Natural killer cell (primary cell): ENCODE measurements at regions not wholly inside any gene's neighbourhood (a gene's known extent, or its start where the extent isn't known, plus 50 kb on each side); places are given as distances from the start of the nearest gene placed in this dataset.

Experiments used
- ATAC-seq, 3 donors: fragments of 150-1000 bp in 2 of 3; fragments of 200-7000 bp in 1 of 3; cut with Tn5 transposase; 1 replicate in 1 of 3; 2 replicates in 2 of 3; pipeline ENCODE4 v1.10.0; 2021; ENCODE audit warnings: mild to moderate bottlenecking in 2 of 3, moderate library complexity in 2 of 3
- DNase-seq, 2 donors: peaks; one replicate each; pipeline versions ENCODE4 v3.0.0 to v3.0.0-alpha.2; 2013 to 2021; ENCODE audit warnings: mixed read lengths in 1 of 2
- H3K27ac ChIP-seq: one replicate; pipeline ENCODE4 v1.5.1; 2013; ENCODE audit warnings: mild to moderate bottlenecking, low read length
- H3K27me3 ChIP-seq: one replicate; pipeline ENCODE4 v1.6.1; 2013; ENCODE audit warnings: low read length; ENCODE audit not compliant: control insufficient read depth, insufficient read depth
- H3K36me3 ChIP-seq: one replicate; pipeline ENCODE4 v1.6.1; 2013; ENCODE audit warnings: low read length; ENCODE audit not compliant: control insufficient read depth, insufficient read depth
- H3K4me1 ChIP-seq: one replicate; pipeline ENCODE4 v1.6.1; 2013; ENCODE audit warnings: low read length; ENCODE audit not compliant: control insufficient read depth, insufficient read depth
- H3K4me3 ChIP-seq: one replicate; pipeline ENCODE4 v1.5.1; 2013; ENCODE audit warnings: low read length
- H3K9me3 ChIP-seq: one replicate; pipeline ENCODE4 v1.6.1; 2013; ENCODE audit warnings: low read length; ENCODE audit not compliant: control insufficient read depth, insufficient read depth
- H3K27ac Mint-ChIP-seq, 2 donors: one replicate each; pipeline ENCODE4 v1.8.0; 2022; ENCODE audit warnings: mild to moderate bottlenecking in 2 of 2, mixed read lengths in 2 of 2, moderate library complexity in 1 of 2
- H3K27me3 Mint-ChIP-seq, 2 donors: one replicate each; pipeline ENCODE4 v1.8.0; 2022; ENCODE audit warnings: low read depth in 2 of 2, mixed read lengths in 2 of 2
- H3K36me3 Mint-ChIP-seq: one replicate; pipeline ENCODE4 v1.8.0; 2022; ENCODE audit warnings: mixed read lengths
- H3K4me1 Mint-ChIP-seq, 2 donors: one replicate each; pipeline ENCODE4 v1.8.0; 2022; ENCODE audit warnings: mixed read lengths in 2 of 2
- H3K4me3 Mint-ChIP-seq: one replicate; pipeline ENCODE4 v1.8.0; 2022; ENCODE audit warnings: mild to moderate bottlenecking, moderate library complexity, mixed read lengths
- H3K9me3 Mint-ChIP-seq, 2 donors: one replicate each; pipeline ENCODE4 v1.8.0; 2022; ENCODE audit warnings: mixed read lengths in 2 of 2
- CTCF ChIP-seq: fragments of 200-600 bp; IDR thresholded peaks from one replicate; pipeline ENCODE4 v1.8.0; 2022; ENCODE audit warnings: antibody characterized with exemption
- WGBS: methylation state at CpG from one replicate; pipeline ENCODE4 v1.1.7; 2013; ENCODE audit warnings: missing lambda C conversion rate; ENCODE audit not compliant: insufficient coverage; 5-methylcytosine and 5-hydroxymethylcytosine counted together
- intact Hi-C: fragments of 100-400 bp; cut with micrococcal nuclease; formaldehyde crosslinking; loops from one replicate; pipeline ENCODE4 v1.14.2; 2022

- intact Hi-C loops = no loop called here
- Histone ChIP-seq H3K36me3 (no peaks in the 10 kb centered on the region), H3K27me3 (no peaks in the 10 kb centered on the region), H3K4me1 (no peaks in the 10 kb centered on the region), H3K9me3 (no peaks in the 10 kb centered on the region), H3K27ac (no peak overlapping the region), H3K4me3 (no peak overlapping the region)
- DNase-seq = no peak
- Mint-ChIP-seq H3K4me1 (peaks cover 5 to 12% of the 10 kb centered on the region in 2 donors), H3K4me3 (no peak overlapping the region), H3K27ac (no peak overlapping the region), H3K27me3 (peaks cover 0 to 3% of the 10 kb centered on the region in 2 donors), H3K36me3 (no peaks in the 10 kb centered on the region), H3K9me3 (no peaks in the 10 kb centered on the region)
- no peak for ATAC-seq
- no peak for TF ChIP-seq CTCF
- 100% methylated on average over 1 of the region's 2 CpGs for WGBS
These were observed 81.0 kb upstream of the BNC2 start for GRCh38 chr9:16951502-16951901.

- peaks cover 5 to 12% of the 10 kb centered on the region in 2 donors for H3K4me1 Mint-ChIP-seq
- DNase-seq = no peak
- Histone ChIP-seq H3K27ac (no peak overlapping the region), H3K4me3 (no peak overlapping the region), H3K9me3 (no peaks in the 10 kb centered on the region), H3K27me3 (no peaks in the 10 kb centered on the region), H3K36me3 (no peaks in the 10 kb centered on the region), H3K4me1 (no peaks in the 10 kb centered on the region)
- H3K27me3 Mint-ChIP-seq = peaks cover 0 to 4% of the 10 kb centered on the region in 2 donors
- no peak overlapping the region for H3K4me3 Mint-ChIP-seq
- no peaks in the 10 kb centered on the region for H3K9me3 Mint-ChIP-seq
- intact Hi-C loops = no loop called here
- ATAC-seq = no peak
- no peak overlapping the region for H3K27ac Mint-ChIP-seq
- no peaks in the 10 kb centered on the region for H3K36me3 Mint-ChIP-seq
- no peak for TF ChIP-seq CTCF
- 80% methylated on average over 3 of the region's 4 CpGs for WGBS
These were observed 79.6 kb upstream of the BNC2 start for GRCh38 chr9:16950051-16950450.

DNA sequence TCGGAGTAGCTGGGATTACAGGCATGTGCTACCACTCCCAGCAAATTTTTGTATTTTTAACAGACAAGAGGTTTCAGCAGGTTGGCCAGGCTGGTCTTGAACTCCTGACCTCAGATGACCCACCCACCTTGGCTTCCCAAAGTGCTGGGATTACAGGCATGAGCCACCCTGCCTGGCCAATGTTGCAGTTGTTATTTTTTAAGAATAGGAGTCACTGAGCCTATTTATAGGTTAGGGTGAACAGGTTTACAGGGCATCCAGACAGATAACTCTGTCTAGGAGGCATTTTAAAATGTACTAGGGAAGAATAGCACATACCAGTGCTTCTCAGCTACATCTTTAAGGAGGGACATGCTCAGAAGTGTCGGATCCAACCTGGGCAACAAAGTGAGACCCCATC, 60.1 kb upstream of the BNC2 start:
- intact Hi-C loops = no loop called here
- H3K4me1 Mint-ChIP-seq = no peaks in the 10 kb centered on the region

More for the DNA sequence above, 60.1 kb upstream of the BNC2 start:
- no peak for DNase-seq
- no peak for TF ChIP-seq CTCF
- Mint-ChIP-seq H3K27me3 (peaks cover 0 to 8% of the 10 kb centered on the region in 2 donors), H3K36me3 (no peaks in the 10 kb centered on the region), H3K9me3 (no peaks in the 10 kb centered on the region), H3K4me3 (no peak overlapping the region), H3K27ac (no peak overlapping the region)
- 89% methylated on average over 1 of the region's 2 CpGs for WGBS
- Histone ChIP-seq H3K9me3 (no peaks in the 10 kb centered on the region), H3K27ac (no peak overlapping the region), H3K27me3 (no peaks in the 10 kb centered on the region), H3K36me3 (no peaks in the 10 kb centered on the region), H3K4me3 (no peak overlapping the region), H3K4me1 (no peaks in the 10 kb centered on the region)
- ATAC-seq = no peak
